Common myeloid progenitor, CD34-positive (primary cell): ENCODE measurements at regions not wholly inside any gene's neighbourhood (a gene's known extent, or its start where the extent isn't known, plus 50 kb on each side); places are given as distances from the start of the nearest gene placed in this dataset.
"Not testable (repeated sequence)": the region's sequence is repeated elsewhere in the genome, so short reads cannot be mapped to it uniquely, and the experiment has no call there.

Experiments used
- CTCF ChIA-PET: fragments of 350-600 bp; sonication (Branson Sonifier 250); formaldehyde crosslinking; loops from one replicate; lab custom pipeline; 2021; ENCODE audit warnings: antibody characterized with exemption; lab: Charles Lee
- POLR2A ChIA-PET: fragments of 350-600 bp; sonication (Branson Sonifier 250); formaldehyde crosslinking; loops from one replicate; lab custom pipeline; 2021; ENCODE audit warnings: antibody characterized with exemption; lab: Charles Lee
- DNase-seq, 3 donors: peaks; one replicate each; pipeline versions ENCODE4 v3.0.0 to v3.0.0-alpha.2; 2013
- H3K27ac ChIP-seq, 2 experiments: 1 replicate in 1 of 2; 2 replicates in 1 of 2; pipeline ENCODE4 v1.7.0; 2013; ENCODE audit warnings: inconsistent platforms in 2 of 2, low read length in 2 of 2, mild to moderate bottlenecking in 2 of 2, low read depth in 1 of 2, moderate library complexity in 1 of 2; ENCODE audit not compliant: severe bottlenecking in 2 of 2, insufficient read depth in 1 of 2, poor library complexity in 1 of 2
- H3K27me3 ChIP-seq, 5 experiments: replicated peaks in 2 of 5; 1 replicate in 3 of 5; 2 replicates in 2 of 5; pipeline versions ENCODE4 v1.6.1 to v1.7.0; 2013; ENCODE audit warnings: low read length in 4 of 5, mild to moderate bottlenecking in 2 of 5, moderate library complexity in 2 of 5, inconsistent platforms in 1 of 5; ENCODE audit not compliant: insufficient read depth in 5 of 5, control insufficient read depth in 4 of 5
- H3K36me3 ChIP-seq, 4 experiments: 1 replicate in 2 of 4; 2 replicates in 2 of 4; pipeline versions ENCODE4 v1.6.1 to v1.7.0; 2013; ENCODE audit warnings: low read length in 3 of 4, control low read depth in 1 of 4, mild to moderate bottlenecking in 1 of 4; ENCODE audit not compliant: control insufficient read depth in 4 of 4, insufficient read depth in 4 of 4
- H3K4me1 ChIP-seq, 4 experiments: 1 replicate in 3 of 4; 2 replicates in 1 of 4; pipeline versions ENCODE4 v1.6.1 to v1.7.1; 2013; ENCODE audit warnings: low read length in 3 of 4, mild to moderate bottlenecking in 3 of 4, control low read depth in 1 of 4, inconsistent platforms in 1 of 4, moderate library complexity in 1 of 4; ENCODE audit not compliant: control insufficient read depth in 4 of 4, insufficient read depth in 4 of 4; ENCODE audit errors: control extremely low read depth in 1 of 4
- H3K4me3 ChIP-seq, 7 experiments: 1 replicate in 4 of 7; 2 replicates in 3 of 7; pipeline versions ENCODE4 v1.5.1 to v1.7.0; 2013; ENCODE audit warnings: mild to moderate bottlenecking in 7 of 7, low read length in 6 of 7, moderate library complexity in 6 of 7, inconsistent platforms in 2 of 7, low read depth in 2 of 7, control low read depth in 1 of 7; ENCODE audit not compliant: insufficient read depth in 4 of 7, control insufficient read depth in 1 of 7; ENCODE audit errors: extremely low read depth in 1 of 7
- H3K9me3 ChIP-seq, 5 experiments: 1 replicate in 4 of 5; 2 replicates in 1 of 5; pipeline versions ENCODE4 v1.6.1 to v1.7.1; 2013; ENCODE audit warnings: low read length in 4 of 5, mild to moderate bottlenecking in 2 of 5, inconsistent platforms in 1 of 5, low read depth in 1 of 5, moderate library complexity in 1 of 5; ENCODE audit not compliant: control insufficient read depth in 4 of 5, insufficient read depth in 2 of 5; ENCODE audit errors: control extremely low read depth in 1 of 5
- WGBS: methylation state at CpG from one replicate; pipeline ENCODE4 v1.1.5; 2013; ENCODE audit not compliant: insufficient coverage; 5-methylcytosine and 5-hydroxymethylcytosine counted together

DNA sequence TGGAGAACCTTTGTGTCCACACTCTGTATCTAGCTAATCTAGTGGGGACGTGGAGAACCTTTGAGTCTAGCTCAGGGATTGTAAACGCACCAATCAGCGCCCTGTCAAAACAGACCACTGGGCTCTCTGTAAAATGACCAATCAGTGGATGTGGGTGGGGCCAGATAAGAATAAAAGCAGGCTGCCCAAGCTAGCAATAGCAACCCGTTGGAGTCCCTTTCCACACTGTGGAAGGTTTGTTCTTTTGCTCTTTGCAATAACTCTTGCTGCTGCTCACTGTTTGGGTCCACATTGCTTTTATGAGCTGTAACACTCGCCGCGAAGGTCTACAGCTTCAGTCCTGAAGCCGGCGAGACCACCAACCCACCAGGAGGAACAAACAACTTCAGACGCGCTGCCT, 187.7 kb upstream of the NLRP1 start:
- DNase-seq, H3K4me3 ChIP-seq, POLR2A ChIA-PET, H3K27ac ChIP-seq, H3K4me1 ChIP-seq, CTCF ChIA-PET, H3K9me3 ChIP-seq, H3K36me3 ChIP-seq: not testable (repeated sequence)
- peaks cover 0 to 61% (median 19%) of the 10 kb centered on the region in 5 experiments for H3K27me3 ChIP-seq
- 73% methylated on average over 9 of the region's 11 CpGs for WGBS

DNA sequence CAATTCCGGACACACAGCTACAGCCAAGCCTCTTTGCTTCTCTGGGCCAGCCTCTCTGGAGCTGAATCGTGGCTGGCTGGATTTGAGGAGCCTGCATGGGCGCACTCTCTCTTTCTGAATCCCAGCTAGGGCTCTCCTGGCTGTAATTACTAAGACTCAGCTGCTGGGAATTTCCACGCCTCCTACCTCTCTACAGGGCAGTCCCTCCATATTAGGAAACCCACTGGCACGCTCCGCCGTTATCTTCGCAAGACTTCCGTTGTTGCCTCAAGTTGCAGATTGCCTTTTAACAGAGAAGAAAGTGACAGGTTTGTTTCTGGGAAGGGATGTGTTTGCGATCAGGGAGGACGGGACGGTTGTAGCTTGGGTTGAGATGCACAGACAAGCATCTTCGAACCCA, 188.4 kb upstream of the NLRP1 start:
- WGBS, result 76% methylated on average over 13 of the region's 13 CpGs
- Histone ChIP-seq H3K4me3 (no peak overlapping the region), H3K27me3 (peaks cover 0 to 57% (median 16%) of the 10 kb centered on the region in 5 experiments), H3K4me1 (no peaks in the 10 kb centered on the region), H3K36me3 (no peaks in the 10 kb centered on the region), H3K27ac (no peak overlapping the region), H3K9me3 (no peaks in the 10 kb centered on the region)
- POLR2A ChIA-PET, result no interaction called here
- CTCF ChIA-PET, result no interaction called here
- no peak for DNase-seq

DNA sequence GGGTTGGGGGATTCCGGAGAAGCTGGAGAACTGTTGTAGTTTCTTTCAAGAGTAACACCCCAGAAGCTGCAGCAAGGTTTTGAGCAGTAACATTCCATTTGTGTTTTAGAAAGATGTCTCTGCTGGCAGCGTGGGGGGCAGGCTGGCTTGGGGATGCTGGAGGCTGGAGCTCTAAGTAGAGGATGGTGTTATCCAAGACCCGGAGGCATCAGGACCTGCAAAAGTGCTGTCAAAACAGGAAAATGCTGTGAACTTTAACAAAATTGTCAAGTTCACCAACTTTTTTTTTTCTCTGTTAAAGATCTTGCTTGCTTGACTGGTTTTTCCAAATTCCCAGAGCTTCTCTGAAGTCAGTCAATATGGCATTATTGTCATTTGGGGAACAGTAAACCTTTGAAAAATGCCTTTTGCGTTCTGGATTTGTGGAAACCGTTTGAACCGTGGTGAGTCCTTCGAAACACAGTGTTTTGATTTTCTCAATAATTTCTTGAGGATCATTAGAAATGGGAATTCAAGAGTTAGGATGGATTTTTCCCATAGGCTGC, 189.6 kb upstream of the NLRP1 start:
- ChIA-PET CTCF (interaction anchor here (0.6 kb wide), 1 partner anchor 61 kb away, joined by 3 read pairs; no protein-coding TSS in a partner anchor), POLR2A (no interaction called here)
- no peak overlapping the region for H3K4me3 ChIP-seq
- H3K9me3 ChIP-seq, result no peaks in the 10 kb centered on the region
- H3K27ac ChIP-seq, result no peak overlapping the region
- WGBS, result 92% methylated on average over 6 of the region's 7 CpGs
- H3K36me3 ChIP-seq, result no peaks in the 10 kb centered on the region
- peaks cover 0 to 50% (median 15%) of the 10 kb centered on the region in 5 experiments for H3K27me3 ChIP-seq
- no peaks in the 10 kb centered on the region for H3K4me1 ChIP-seq
- DNase-seq, result no peak

DNA sequence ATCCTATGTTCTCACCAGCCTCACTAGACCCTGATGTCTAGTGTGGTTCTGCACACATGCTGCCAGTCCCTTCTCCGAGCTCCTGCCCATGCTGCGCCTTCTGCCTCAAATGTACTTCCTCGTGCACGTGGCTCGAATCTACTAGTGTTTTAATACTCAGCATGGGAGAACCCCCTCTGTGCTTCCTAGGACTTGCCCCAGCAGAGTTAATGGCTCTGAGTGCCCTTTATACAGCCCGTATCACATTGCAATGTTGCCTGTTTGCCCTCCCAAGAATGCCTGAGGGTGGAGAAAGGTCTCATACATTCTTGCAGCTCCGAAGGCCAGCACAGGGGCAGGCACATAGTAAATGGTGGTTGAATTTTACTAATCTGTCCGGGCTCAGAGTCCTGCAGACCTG, 190.8 kb upstream of the NLRP1 start:
- Histone ChIP-seq H3K9me3 (no peaks in the 10 kb centered on the region), H3K36me3 (no peaks in the 10 kb centered on the region), H3K4me3 (no peak overlapping the region), H3K4me1 (no peaks in the 10 kb centered on the region), H3K27me3 (peaks cover 0 to 38% (median 8%) of the 10 kb centered on the region in 5 experiments), H3K27ac (no peak overlapping the region)
- 75% methylated on average over 8 of the region's 8 CpGs for WGBS
- ChIA-PET POLR2A (no interaction called here), CTCF (no interaction called here)
- no peak for DNase-seq

DNA sequence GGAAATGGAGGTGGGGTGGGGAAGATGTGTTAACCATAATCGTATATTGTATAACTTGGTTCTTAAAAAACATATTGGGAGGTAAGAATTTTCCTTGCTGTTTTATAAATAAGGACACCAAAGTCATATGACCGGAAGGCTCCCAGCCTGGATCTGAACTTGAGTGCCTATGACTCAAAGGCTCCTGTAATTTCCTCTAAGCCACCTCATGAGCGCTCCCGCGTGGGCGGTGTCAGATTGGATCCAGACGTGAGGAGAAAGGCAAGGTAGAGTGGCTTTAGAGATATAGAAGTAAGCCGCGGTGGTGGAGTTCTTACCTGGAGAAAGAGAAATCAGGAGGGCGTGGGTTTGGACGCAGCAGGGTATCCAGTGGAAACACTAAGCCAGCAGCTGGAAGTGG, 196.2 kb upstream of the NLRP1 start:
- Histone ChIP-seq H3K36me3 (no peaks in the 10 kb centered on the region), H3K4me1 (no peaks in the 10 kb centered on the region), H3K27ac (no peak overlapping the region), H3K9me3 (peaks cover 0 to 15% (median 6%) of the 10 kb centered on the region in 5 experiments), H3K4me3 (no peak overlapping the region), H3K27me3 (peaks cover 0 to 11% (median 0%) of the 10 kb centered on the region in 5 experiments)
- ChIA-PET POLR2A (no interaction called here), CTCF (no interaction called here)
- DNase-seq, result no peak
- 95% methylated on average over 6 of the region's 11 CpGs for WGBS

DNA sequence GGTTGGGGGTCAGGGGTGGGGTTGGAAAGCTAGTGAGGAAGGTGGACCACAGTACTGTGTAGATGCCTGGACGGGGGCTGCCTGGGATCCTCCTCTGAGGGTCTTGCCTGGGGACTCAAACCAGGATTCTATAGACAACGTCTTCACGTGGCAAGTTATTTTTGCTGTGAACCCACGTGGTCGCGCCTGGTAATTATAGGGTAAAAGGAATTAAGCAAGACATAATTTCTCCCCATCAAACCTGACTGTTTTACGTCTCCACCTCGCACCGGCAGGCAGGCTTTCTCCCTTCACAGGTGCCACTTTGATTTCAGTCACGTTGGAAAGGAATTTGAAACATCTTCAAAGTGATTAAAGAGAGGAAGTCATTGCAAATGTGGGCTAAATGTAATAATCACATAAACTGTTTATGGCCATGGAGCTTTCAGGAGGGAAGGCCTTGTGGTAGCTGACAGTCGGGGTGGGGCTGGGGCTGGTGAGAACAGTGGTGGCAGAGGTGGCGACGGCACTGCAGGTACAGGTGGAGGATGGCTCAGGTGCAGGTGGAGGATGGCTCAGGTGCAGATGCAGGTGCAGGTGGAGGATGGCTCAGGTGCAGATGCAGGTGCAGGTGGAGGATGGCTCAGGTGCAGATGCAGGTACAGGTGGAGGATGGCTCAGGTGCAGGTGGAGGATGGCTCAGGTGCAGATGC, 197.1 kb upstream of the NLRP1 start:
- WGBS, result 80% methylated on average over 1 of the region's 13 CpGs
- Histone ChIP-seq H3K27me3 (peaks cover 0 to 12% (median 0%) of the 10 kb centered on the region in 5 experiments), H3K4me3 (no peak overlapping the region), H3K27ac (no peak overlapping the region), H3K36me3 (no peaks in the 10 kb centered on the region), H3K4me1 (no peaks in the 10 kb centered on the region), H3K9me3 (peaks cover 0 to 15% (median 6%) of the 10 kb centered on the region in 5 experiments)
- DNase-seq, result no peak
- ChIA-PET POLR2A (no interaction called here), CTCF (no interaction called here)

DNA sequence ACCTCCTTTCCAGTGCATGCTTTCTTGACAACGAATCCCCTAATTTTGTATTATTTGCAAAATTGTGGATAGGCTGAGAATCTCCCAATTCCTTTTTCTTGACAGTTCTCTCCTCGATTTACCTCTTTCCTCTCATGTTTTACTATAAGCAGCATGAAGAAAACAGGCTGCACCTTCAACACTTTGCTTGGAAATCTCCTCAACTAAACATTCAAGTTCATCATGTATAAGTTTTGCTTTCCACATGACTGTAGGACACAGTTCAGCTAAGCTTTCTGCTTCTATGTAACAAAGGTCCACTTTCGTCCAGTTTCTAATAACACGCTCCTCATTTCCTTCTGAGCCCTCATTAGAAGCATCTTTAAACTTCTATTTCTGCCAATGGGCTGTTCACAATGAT, 199.0 kb upstream of the NLRP1 start:
- Histone ChIP-seq H3K4me1 (no peaks in the 10 kb centered on the region), H3K36me3 (no peaks in the 10 kb centered on the region), H3K27me3 (peaks cover 0 to 17% (median 3%) of the 10 kb centered on the region in 5 experiments), H3K9me3 (peaks cover 0 to 15% (median 6%) of the 10 kb centered on the region in 5 experiments), H3K4me3 (no peak overlapping the region), H3K27ac (no peak overlapping the region)
- ChIA-PET CTCF (no interaction called here), POLR2A (no interaction called here)
- WGBS, result 86% methylated on average over 1 of the region's 4 CpGs
- no peak for DNase-seq
